Thyroid gland (tissue), 4 donors: ENCODE measurements at regions not wholly inside any gene's neighbourhood (a gene's known extent, or its start where the extent isn't known, plus 50 kb on each side); places are given as distances from the start of the nearest gene placed in this dataset.
"Not testable (repeated sequence)": the region's sequence is repeated elsewhere in the genome, so short reads cannot be mapped to it uniquely, and the experiment has no call there.

Experiments
- DNase-seq, 2 donors: peaks; one replicate each; pipeline ENCODE4 v3.0.0-alpha.2; 2019
- H3K27ac ChIP-seq, 3 donors: fragments of 200-600 bp; sonication (generic); 1 replicate in 2 of 3; 2 replicates in 1 of 3; pipeline ENCODE4 v1.5.1; 2016 to 2019; ENCODE audit warnings: mild to moderate bottlenecking in 1 of 3, moderate library complexity in 1 of 3
- H3K27me3 ChIP-seq: fragments of 200-600 bp; sonication (generic); one replicate; pipeline ENCODE4 v1.5.1; 2019
- H3K36me3 ChIP-seq, 2 donors: fragments of 200-600 bp; sonication (generic); one replicate each; pipeline ENCODE4 v1.5.1; 2016 to 2019
- H3K4me1 ChIP-seq, 2 donors: fragments of 200-600 bp; sonication (generic); one replicate each; pipeline ENCODE4 v1.5.1; 2017 to 2019
- H3K4me3 ChIP-seq, 3 donors: fragments of 200-600 bp; sonication (generic); replicated peaks in 1 of 3; 1 replicate in 2 of 3; 2 replicates in 1 of 3; pipeline ENCODE4 v1.5.1; 2016; ENCODE audit warnings: mild to moderate bottlenecking in 1 of 3
- H3K9me3 ChIP-seq: fragments of 200-600 bp; sonication (generic); one replicate; pipeline ENCODE4 v1.5.1; 2017
- CTCF ChIP-seq, 6 experiments: fragments of 200-600 bp in 3 of 6; fragments of 450-650 bp in 3 of 6; sonication (generic) in 3 of 6; IDR thresholded peaks; one replicate each; pipeline ENCODE4 v1.5.1; 2016 to 2019; ENCODE audit warnings: antibody characterized with exemption in 6 of 6, mild to moderate bottlenecking in 2 of 6, inconsistent platforms in 1 of 6, moderate library complexity in 1 of 6
- POLR2A ChIP-seq, 2 donors: fragments of 450-650 bp; IDR thresholded peaks; one replicate each; pipeline ENCODE4 v1.6.1; 2017; ENCODE audit warnings: antibody characterized with exemption in 2 of 2, mild to moderate bottlenecking in 2 of 2, moderate library complexity in 1 of 2
- WGBS, 2 donors: methylation state at CpG; one replicate each; pipeline ENCODE4 v1.1.5; 2017; 5-methylcytosine and 5-hydroxymethylcytosine counted together
- intact Hi-C: fragments of 100-400 bp; cut with DNase I; formaldehyde crosslinking; loops from one replicate; pipeline ENCODE4 v1.15.1; 2023

GRCh38 chr1:37372302-37372701 is 102.1 kb upstream of the ZC3H12A start:
- Histone ChIP-seq H3K27ac (no peak overlapping the region), H3K4me3 (no peak overlapping the region), H3K36me3 (no peaks in the 10 kb centered on the region), H3K4me1 (no peaks in the 10 kb centered on the region), H3K27me3 (no peaks in the 10 kb centered on the region), H3K9me3 (no peaks in the 10 kb centered on the region)
- WGBS, 2 donors = 46 to 70% methylated on average over 2 of the region's 2 CpGs
- no peak for DNase-seq
- intact Hi-C loops = no loop called here
- TF ChIP-seq CTCF (IDR thresholded peaks at IDR 0.05) = no peak
- TF ChIP-seq POLR2A (IDR thresholded peaks at IDR 0.05) = no peak

GRCh38 chr1:37372711-37373110 is 101.7 kb upstream of the ZC3H12A start:
- TF ChIP-seq CTCF (IDR thresholded peaks at IDR 0.05) (no peak), POLR2A (IDR thresholded peaks at IDR 0.05) (no peak)
- Histone ChIP-seq H3K4me3 (no peak overlapping the region), H3K9me3 (no peaks in the 10 kb centered on the region), H3K4me1 (no peaks in the 10 kb centered on the region), H3K27me3 (no peaks in the 10 kb centered on the region), H3K36me3 (no peaks in the 10 kb centered on the region), H3K27ac (no peak overlapping the region)
- intact Hi-C loops = no loop called here
- 65 to 68% methylated on average over 12 to 13 of the region's 13 CpGs for WGBS, 2 donors
- DNase-seq = no peak

- H3K4me1 ChIP-seq = no peaks in the 10 kb centered on the region
- DNase-seq = no peak
- no peaks in the 10 kb centered on the region for H3K27me3 ChIP-seq
- H3K27ac ChIP-seq = no peak overlapping the region
- no peaks in the 10 kb centered on the region for H3K9me3 ChIP-seq
- no peak overlapping the region for H3K4me3 ChIP-seq
- intact Hi-C loops = no loop called here
- WGBS, 2 donors = 76 to 81% methylated on average over 3 of the region's 3 CpGs
- H3K36me3 ChIP-seq = no peaks in the 10 kb centered on the region
- TF ChIP-seq CTCF (IDR thresholded peaks at IDR 0.05) (no peak), POLR2A (IDR thresholded peaks at IDR 0.05) (no peak)
Measured at GRCh38 chr1:37373413-37373812, 101.0 kb upstream of the ZC3H12A start.

- intact Hi-C loops, H3K9me3 ChIP-seq, H3K36me3 ChIP-seq, H3K4me3 ChIP-seq, H3K27me3 ChIP-seq, DNase-seq, H3K27ac ChIP-seq, H3K4me1 ChIP-seq: not testable (repeated sequence)
- 56 to 60% methylated on average over 7 to 9 of the region's 9 CpGs for WGBS, 2 donors
Measured at GRCh38 chr1:37380546-37380945, 93.8 kb upstream of the ZC3H12A start.

GRCh38 chr1:37387854-37388253 is 86.5 kb upstream of the ZC3H12A start:
- intact Hi-C loops = no loop called here
- H3K36me3 ChIP-seq = no peaks in the 10 kb centered on the region
- DNase-seq = no peak
- H3K27me3 ChIP-seq = no peaks in the 10 kb centered on the region
- H3K4me1 ChIP-seq = no peaks in the 10 kb centered on the region
- 76 to 86% methylated on average over 5 of the region's 5 CpGs for WGBS, 2 donors
- no peak overlapping the region for H3K4me3 ChIP-seq
- H3K9me3 ChIP-seq = no peaks in the 10 kb centered on the region
- no peak for TF ChIP-seq POLR2A (IDR thresholded peaks at IDR 0.05)
- no peak for TF ChIP-seq CTCF (IDR thresholded peaks at IDR 0.05)
- H3K27ac ChIP-seq = no peak overlapping the region

- Histone ChIP-seq H3K9me3 (no peaks in the 10 kb centered on the region), H3K27me3 (no peaks in the 10 kb centered on the region), H3K4me1 (no peaks in the 10 kb centered on the region), H3K27ac (no peak overlapping the region), H3K36me3 (no peaks in the 10 kb centered on the region), H3K4me3 (no peak overlapping the region)
- 89 to 92% methylated on average over 6 of the region's 6 CpGs for WGBS, 2 donors
- TF ChIP-seq CTCF (IDR thresholded peaks at IDR 0.05) (no peak), POLR2A (IDR thresholded peaks at IDR 0.05) (no peak)
- intact Hi-C loops = no loop called here
- no peak for DNase-seq
Measured at GRCh38 chr1:37389327-37389726, 85.1 kb upstream of the ZC3H12A start.
